HG03469 (cell line): ENCODE measurements at regions not wholly inside any gene's neighbourhood (a gene's known extent, or its start where the extent isn't known, plus 50 kb on each side); places are given as distances from the start of the nearest gene placed in this dataset.

Experiments
- ATAC-seq: cut with Tn5 transposase; IDR thresholded peaks from one replicate; pipeline ENCODE4 v1.9.1; 2021; ENCODE audit warnings: mild to moderate bottlenecking, moderate library complexity, moderate number of reproducible peaks; ENCODE audit not compliant: unreplicated experiment

GRCh38 chr4:173858471-173858870, 328.4 kb upstream of the HAND2 start:
- no peak for ATAC-seq

GRCh38 chr4:173857828-173858227, 327.8 kb upstream of the HAND2 start:
- ATAC-seq, result no peak

GRCh38 chr4:173855015-173855414, 325.0 kb upstream of the HAND2 start:
- ATAC-seq, result no peak

- no peak for ATAC-seq
These were observed 322.7 kb upstream of the HAND2 start for GRCh38 chr4:173852775-173853174.

- ATAC-seq, result no peak
These were observed 315.6 kb upstream of the HAND2 start for GRCh38 chr4:173845580-173845979.

GRCh38 chr4:173839865-173840264, 309.8 kb upstream of the HAND2 start:
- ATAC-seq, result no peak

GRCh38 chr4:173837517-173837916, 307.5 kb upstream of the HAND2 start:
- no peak for ATAC-seq

GRCh38 chr4:173835903-173836302, 305.9 kb upstream of the HAND2 start:
- no peak for ATAC-seq

GRCh38 chr4:173834151-173834550, 304.1 kb upstream of the HAND2 start:
- ATAC-seq, result no peak

- ATAC-seq, result no peak
These were observed 299.5 kb upstream of the HAND2 start for GRCh38 chr4:173829565-173829964.

- no peak for ATAC-seq
These were observed 297.7 kb upstream of the HAND2 start for GRCh38 chr4:173827707-173828106.

GRCh38 chr4:173821876-173822275, 291.8 kb upstream of the HAND2 start:
- no peak for ATAC-seq

GRCh38 chr4:173821036-173821435, 291.0 kb upstream of the HAND2 start:
- ATAC-seq, result no peak

GRCh38 chr4:173807347-173807746, 277.3 kb upstream of the HAND2 start:
- ATAC-seq, result no peak

GRCh38 chr4:173805884-173806283, 275.9 kb upstream of the HAND2 start:
- no peak for ATAC-seq

GRCh38 chr4:173802662-173803022, 272.6 kb upstream of the HAND2 start:
- no peak for ATAC-seq

- no peak for ATAC-seq
These were observed 272.0 kb upstream of the HAND2 start for GRCh38 chr4:173801876-173802661.

GRCh38 chr4:173801361-173801760, 271.3 kb upstream of the HAND2 start:
- ATAC-seq, result no peak

GRCh38 chr4:173797296-173797695, 267.3 kb upstream of the HAND2 start:
- no peak for ATAC-seq

GRCh38 chr4:173794662-173795061, 264.6 kb upstream of the HAND2 start:
- ATAC-seq, result no peak

- ATAC-seq, result no peak
These were observed 264.0 kb upstream of the HAND2 start for GRCh38 chr4:173793937-173794510.

GRCh38 chr4:173782660-173783059, 252.6 kb upstream of the HAND2 start:
- ATAC-seq, result no peak

- ATAC-seq, result no peak
These were observed 247.9 kb upstream of the HAND2 start for GRCh38 chr4:173777921-173778320.
